ENCODE measurements at regions not wholly inside any gene's neighbourhood (a gene's known extent, or its start where the extent isn't known, plus 50 kb on each side); places are given as distances from the start of the nearest gene placed in this dataset.

DNA sequence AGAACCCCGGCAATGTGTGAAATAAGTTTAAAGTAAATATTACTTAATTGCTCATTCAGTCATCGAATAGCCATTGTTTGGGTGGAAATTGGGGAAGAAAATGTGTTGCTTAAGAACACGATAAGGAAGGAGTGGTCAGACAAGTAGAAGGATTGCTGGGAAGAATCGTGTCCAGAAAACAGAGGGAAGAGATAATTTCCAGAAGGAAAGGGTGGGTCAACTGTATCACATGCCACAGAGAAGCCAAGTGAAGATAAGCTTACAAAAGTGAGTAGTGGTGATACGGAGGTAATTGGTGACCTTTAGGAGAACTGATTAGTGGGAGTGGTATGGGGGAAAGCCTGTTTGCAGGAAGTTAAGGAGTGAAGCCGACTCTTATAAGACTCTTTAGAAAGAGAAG, 306.2 kb downstream of the SOX4 start:
- H3K27ac ChIP-seq = no peak overlapping the region
- H3K4me3 ChIP-seq = no peak overlapping the region
- H3K36me3 ChIP-seq = no peaks in the 10 kb centered on the region
- DNase-seq (ENCODE audit: low spot score in 2 of 2) = no peak
- no peaks in the 10 kb centered on the region for H3K27me3 ChIP-seq
- 79 to 82% methylated on average over 6 of the region's 6 CpGs for WGBS, 2 donors
- TF ChIP-seq POLR2A (IDR thresholded peaks at IDR 0.05) (no peak), EP300 (IDR thresholded peaks at IDR 0.05) (no peak)
- TF ChIP-seq, protein P1, sequence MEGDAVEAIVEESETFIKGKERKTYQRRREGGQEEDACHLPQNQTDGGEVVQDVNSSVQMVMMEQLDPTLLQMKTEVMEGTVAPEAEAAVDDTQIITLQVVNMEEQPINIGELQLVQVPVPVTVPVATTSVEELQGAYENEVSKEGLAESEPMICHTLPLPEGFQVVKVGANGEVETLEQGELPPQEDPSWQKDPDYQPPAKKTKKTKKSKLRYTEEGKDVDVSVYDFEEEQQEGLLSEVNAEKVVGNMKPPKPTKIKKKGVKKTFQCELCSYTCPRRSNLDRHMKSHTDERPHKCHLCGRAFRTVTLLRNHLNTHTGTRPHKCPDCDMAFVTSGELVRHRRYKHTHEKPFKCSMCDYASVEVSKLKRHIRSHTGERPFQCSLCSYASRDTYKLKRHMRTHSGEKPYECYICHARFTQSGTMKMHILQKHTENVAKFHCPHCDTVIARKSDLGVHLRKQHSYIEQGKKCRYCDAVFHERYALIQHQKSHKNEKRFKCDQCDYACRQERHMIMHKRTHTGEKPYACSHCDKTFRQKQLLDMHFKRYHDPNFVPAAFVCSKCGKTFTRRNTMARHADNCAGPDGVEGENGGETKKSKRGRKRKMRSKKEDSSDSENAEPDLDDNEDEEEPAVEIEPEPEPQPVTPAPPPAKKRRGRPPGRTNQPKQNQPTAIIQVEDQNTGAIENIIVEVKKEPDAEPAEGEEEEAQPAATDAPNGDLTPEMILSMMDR (IDR thresholded peaks at IDR 0.05) = no peak
- H3K9me3 ChIP-seq = no peaks in the 10 kb centered on the region
- no peaks in the 10 kb centered on the region for H3K4me1 ChIP-seq

DNA sequence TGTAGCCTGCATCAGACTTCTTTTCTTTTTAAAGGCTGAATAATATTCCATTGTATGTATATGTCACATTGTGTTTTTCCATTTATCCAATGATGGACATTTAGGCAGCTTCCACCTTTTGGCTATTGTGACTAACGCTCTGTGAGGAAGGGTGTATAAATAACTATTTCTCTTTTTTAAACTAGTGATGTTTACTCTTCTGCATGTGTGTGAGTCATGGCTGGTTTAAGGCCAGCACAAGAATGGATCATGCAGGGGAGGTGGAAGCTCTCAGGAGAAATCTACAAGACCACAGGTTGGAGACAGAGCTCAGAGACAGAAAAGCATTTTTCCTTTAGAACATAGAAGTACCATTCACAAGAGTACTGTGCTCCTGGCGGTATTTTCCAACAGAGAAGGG, 307.2 kb downstream of the SOX4 start:
- 66 to 68% methylated on average over 2 of the region's 2 CpGs for WGBS, 2 donors
- Histone ChIP-seq H3K36me3 (no peaks in the 10 kb centered on the region), H3K4me1 (no peaks in the 10 kb centered on the region), H3K27me3 (no peaks in the 10 kb centered on the region), H3K9me3 (no peaks in the 10 kb centered on the region), H3K27ac (no peak overlapping the region), H3K4me3 (no peak overlapping the region)
- TF ChIP-seq, protein P1 (IDR thresholded peaks at IDR 0.05) = no peak
- TF ChIP-seq EP300 (IDR thresholded peaks at IDR 0.05) = no peak
- TF ChIP-seq POLR2A (IDR thresholded peaks at IDR 0.05) = no peak
- no peak for DNase-seq (ENCODE audit: low spot score in 2 of 2)

DNA sequence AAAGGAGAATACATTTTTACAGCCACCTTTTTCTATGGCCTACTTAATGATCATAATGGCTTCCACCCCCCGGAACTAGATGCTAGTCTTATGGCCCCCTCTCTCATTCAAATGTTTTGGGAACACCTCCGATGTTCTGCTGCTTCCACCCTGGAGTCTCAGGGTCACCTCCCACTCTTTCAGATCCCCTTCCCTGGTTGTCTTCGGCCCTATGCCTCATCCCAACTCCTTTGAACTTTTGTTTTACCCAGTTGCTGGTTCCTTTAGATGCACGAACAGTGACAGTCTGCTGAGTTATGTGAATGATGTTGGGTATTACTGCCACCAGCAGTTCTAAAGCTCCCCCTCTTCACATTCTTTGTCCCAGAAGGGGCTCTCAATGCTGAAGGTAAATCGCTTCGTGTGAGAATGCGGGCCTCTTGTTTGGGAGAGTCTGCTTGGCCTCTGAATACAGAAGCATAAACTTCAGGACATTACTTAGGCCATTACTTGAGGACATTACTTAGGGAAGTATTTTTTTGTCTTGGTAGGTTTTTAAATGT, 309.1 kb downstream of the SOX4 start:
- H3K36me3 ChIP-seq = no peaks in the 10 kb centered on the region
- no peak overlapping the region for H3K4me3 ChIP-seq
- TF ChIP-seq POLR2A (IDR thresholded peaks at IDR 0.05) = no peak
- TF ChIP-seq EP300 (IDR thresholded peaks at IDR 0.05) = no peak
- TF ChIP-seq, protein P1 (IDR thresholded peaks at IDR 0.05) = no peak
- H3K4me1 ChIP-seq = no peaks in the 10 kb centered on the region
- H3K9me3 ChIP-seq = no peaks in the 10 kb centered on the region
- no peaks in the 10 kb centered on the region for H3K27me3 ChIP-seq
- WGBS, 2 donors = 80 to 82% methylated on average over 7 of the region's 7 CpGs
- no peak for DNase-seq (ENCODE audit: low spot score in 2 of 2)
- no peak overlapping the region for H3K27ac ChIP-seq

DNA sequence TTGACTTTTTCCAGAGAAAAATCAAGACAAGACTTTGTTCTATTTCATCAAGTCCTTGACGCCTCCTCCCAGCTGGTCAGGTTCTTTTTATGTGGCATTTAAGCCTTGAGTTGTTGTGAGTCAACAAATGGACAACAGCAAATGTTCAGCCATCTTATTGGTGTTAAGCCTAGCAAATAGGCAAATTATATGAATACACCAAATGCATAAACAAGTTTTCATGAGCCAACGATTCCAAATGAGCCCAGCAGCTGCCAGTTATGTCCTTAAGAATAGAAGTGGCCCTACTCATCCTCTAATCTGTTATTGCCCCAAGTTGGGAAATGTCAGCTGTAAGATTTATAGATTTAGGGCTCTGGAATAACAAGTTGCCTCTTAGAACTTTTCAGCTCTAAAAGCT, 312.0 kb downstream of the SOX4 start:
- no peak overlapping the region for H3K4me3 ChIP-seq
- H3K27me3 ChIP-seq = no peaks in the 10 kb centered on the region
- no peak overlapping the region for H3K27ac ChIP-seq
- TF ChIP-seq, protein P1 (IDR thresholded peaks at IDR 0.05) = no peak
- TF ChIP-seq POLR2A (IDR thresholded peaks at IDR 0.05) (no peak), EP300 (IDR thresholded peaks at IDR 0.05) (no peak)
- no peaks in the 10 kb centered on the region for H3K4me1 ChIP-seq
- DNase-seq (ENCODE audit: low spot score in 2 of 2) = no peak
- no peaks in the 10 kb centered on the region for H3K9me3 ChIP-seq
- 56 to 70% methylated on average over 2 of the region's 2 CpGs for WGBS, 2 donors
- no peaks in the 10 kb centered on the region for H3K36me3 ChIP-seq

DNA sequence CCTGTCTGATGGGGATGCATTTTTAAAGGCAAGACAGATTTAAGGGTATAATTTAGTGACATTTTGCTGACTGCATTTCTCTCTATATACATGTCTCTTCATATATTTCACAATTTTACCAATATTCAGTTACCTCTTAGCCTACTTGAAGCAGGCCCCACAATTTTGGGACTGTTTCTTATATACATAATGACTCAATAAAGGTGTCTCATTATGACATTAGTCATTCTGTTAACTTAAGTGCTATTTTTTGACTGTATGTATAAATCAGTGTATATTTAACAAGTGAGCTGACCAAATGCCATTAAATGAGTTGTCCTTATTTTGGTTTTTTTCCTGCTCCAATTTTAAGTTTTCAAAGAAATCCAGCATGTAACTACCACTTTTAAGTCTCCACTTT, 313.3 kb downstream of the SOX4 start:
- no peak overlapping the region for H3K27ac ChIP-seq
- no peak for DNase-seq (ENCODE audit: low spot score in 2 of 2)
- TF ChIP-seq, protein P1 (IDR thresholded peaks at IDR 0.05) = no peak
- no peak for TF ChIP-seq POLR2A (IDR thresholded peaks at IDR 0.05)
- TF ChIP-seq EP300 (IDR thresholded peaks at IDR 0.05) = no peak
- no peak overlapping the region for H3K4me3 ChIP-seq
- H3K4me1 ChIP-seq = no peaks in the 10 kb centered on the region
- no peaks in the 10 kb centered on the region for H3K27me3 ChIP-seq
- no peaks in the 10 kb centered on the region for H3K9me3 ChIP-seq
- H3K36me3 ChIP-seq = no peaks in the 10 kb centered on the region
